Embryonic facial prominence (tissue), 1 donor: ENCODE measurements at regions not wholly inside any gene's neighbourhood (a gene's known extent, or its start where the extent isn't known, plus 50 kb on each side); places are given as distances from the start of the nearest gene placed in this dataset.

Experiments
- DNase-seq: peaks from one replicate; pipeline ENCODE4 v3.0.0-alpha.2; 2016; ENCODE audit errors: extremely low spot score

DNA sequence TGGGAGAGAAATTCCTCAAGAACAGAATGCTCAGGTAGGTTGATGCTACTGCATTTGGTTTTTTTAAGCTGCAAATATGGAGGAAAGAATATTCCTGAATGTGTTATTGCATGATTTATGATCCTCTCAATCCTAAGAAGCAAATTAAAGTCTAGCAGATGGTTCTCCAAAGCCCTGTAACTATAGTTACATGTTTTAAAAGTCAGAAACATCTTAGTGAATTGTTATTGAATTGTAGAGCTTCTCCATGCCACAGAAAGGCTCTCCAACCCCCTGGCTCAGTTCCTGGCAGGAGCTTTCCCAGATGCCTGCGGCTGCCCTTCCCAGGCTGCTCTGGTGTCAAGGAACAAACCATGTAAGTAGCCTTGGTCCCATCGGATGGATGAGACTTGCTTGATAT is 227.8 kb upstream of the GATB start:
- no peak for DNase-seq

DNA sequence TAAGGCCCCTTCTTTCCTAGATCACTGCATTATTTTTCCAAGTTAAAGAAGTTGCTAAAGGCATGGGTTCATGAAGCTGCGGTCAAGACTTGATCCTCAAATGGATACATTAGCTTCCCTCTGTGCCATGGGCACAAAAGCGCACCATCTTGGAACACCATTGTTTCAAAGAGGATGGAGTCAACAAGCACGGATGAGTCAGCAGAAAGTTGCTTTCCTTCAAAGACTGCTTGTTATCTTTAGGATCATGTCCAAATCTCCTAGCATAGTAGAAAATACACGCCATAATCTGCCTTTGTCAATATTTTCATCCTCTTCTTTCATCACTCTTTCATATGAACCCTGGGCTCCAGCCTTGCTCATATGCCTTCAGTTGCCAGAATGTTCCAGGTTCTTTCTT is 226.8 kb upstream of the GATB start:
- DNase-seq, result no peak

DNA sequence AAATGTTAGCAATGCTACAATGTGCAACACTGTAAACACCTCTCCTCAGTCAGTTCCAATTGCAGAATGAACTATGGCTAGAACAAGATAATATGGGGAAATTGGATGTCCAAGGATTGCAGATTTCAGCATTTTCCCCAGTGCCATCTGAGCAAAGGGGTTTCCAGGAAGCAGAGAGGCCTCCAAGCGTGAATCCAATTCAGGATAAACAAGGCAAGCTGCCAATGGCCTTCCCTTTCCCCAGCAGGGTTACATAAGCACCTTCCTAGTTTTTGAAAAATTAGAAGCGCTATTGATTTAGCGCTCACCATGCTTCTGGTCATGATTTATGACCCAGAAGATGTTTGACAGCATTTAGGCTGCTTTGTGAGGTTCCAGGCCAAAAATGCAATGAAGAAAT is 223.0 kb upstream of the GATB start:
- no peak for DNase-seq

DNA sequence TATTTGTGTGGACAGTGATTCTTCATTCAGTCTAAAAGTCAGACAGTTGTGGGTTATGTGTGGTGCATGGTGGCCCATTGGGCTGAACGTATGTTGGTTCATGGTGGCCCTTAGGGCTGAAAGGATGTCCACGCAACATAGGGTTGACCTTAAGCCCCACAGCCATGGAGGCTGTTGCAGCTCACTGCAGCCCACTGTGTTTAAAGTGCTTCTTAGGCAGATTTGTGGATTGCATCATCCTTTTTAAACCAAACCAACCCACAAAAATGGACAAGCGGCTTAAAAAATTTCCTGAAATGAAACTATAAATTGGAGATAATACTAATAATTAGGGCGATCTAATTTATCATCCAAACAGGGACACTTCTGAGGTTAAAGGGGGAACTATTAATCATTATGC is 219.0 kb upstream of the GATB start:
- DNase-seq, result no peak

DNA sequence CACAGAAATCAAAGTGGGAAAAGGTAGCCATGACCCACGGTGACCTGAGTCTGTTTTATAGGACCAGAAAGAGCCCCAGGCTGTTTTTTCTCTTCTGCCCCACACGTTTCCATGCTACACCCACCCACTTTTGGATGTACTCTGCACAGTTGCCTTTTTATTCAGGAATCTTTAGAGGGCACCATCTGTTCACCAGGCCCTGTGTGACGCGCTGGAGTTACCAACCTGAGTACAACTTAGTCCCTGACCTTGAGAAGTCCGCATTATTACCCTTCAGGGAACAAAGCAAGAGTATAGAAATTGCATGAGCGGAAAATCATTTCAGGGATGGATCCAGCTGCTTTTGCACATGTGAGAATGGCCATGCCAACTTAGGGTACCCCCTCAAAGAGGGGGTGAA is 207.8 kb upstream of the GATB start:
- DNase-seq, result no peak

DNA sequence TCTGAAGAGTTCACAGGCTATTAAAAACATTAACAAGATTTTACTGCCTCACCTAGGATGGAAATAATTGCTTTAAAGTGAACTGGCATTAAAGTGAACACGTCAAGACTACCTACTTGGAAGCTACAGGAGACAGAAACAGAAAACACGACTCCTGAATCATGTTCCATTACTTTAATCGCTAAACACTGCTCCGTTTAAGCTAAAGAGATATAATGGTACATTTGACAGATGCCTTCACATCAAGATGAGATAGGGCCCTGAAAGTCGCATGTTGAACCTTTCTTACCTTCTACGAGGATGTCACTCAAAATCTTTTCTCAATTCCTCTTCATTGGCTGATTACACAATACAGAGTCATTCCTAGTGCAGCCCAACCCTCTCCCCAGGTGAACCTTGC is 206.3 kb upstream of the GATB start:
- DNase-seq, result no peak

DNA sequence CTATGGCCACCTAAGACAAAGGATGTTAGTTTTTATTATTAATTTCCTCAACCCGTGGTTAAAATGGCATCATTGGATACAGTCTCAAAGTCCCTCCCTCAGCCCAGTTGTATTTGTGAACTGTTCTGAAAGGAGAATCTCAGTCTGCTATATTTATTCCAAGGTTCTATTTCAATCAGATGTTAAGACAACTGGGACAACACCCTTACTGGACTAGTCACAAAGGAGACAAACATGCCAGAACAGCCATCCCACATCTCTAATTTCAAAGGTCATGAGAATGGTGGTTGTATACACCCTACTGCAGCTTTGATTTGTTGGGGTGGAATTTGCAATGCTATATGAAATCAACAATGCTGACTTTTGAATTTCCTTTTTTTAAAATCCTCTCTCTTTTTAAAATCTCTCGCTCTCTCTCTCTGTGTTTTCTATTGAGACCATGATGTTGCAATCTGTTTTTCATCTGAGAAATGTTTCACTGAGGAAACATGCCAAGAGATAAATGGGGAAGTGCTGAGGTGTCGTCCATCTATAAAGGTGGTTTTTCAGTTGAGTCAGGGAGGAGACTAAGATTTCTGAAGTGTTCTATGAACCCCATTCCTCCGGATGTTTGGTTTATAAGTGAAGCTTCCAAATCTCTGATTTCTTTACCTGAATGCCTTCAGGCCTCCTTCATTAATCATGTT is 201.5 kb upstream of the GATB start:
- no peak for DNase-seq

DNA sequence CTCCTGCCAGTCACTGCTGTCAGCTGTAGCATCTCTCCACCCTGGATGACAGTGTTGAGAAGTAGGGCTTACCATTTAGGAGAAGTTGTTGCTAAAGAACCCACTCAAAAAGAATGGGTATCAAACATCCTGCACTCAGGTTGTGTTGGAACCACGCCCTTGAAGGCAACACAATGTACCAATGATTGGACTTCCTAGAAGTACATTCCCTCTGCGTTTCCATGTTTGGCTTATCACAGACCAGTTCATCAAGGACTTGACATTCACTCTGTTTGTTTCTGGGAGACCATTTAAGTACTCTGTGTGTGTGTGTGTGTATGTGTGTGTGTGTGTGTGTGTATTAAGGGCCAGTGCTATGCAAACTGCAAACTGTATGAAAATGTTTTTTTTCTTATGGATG is 200.6 kb upstream of the GATB start:
- DNase-seq, result no peak

DNA sequence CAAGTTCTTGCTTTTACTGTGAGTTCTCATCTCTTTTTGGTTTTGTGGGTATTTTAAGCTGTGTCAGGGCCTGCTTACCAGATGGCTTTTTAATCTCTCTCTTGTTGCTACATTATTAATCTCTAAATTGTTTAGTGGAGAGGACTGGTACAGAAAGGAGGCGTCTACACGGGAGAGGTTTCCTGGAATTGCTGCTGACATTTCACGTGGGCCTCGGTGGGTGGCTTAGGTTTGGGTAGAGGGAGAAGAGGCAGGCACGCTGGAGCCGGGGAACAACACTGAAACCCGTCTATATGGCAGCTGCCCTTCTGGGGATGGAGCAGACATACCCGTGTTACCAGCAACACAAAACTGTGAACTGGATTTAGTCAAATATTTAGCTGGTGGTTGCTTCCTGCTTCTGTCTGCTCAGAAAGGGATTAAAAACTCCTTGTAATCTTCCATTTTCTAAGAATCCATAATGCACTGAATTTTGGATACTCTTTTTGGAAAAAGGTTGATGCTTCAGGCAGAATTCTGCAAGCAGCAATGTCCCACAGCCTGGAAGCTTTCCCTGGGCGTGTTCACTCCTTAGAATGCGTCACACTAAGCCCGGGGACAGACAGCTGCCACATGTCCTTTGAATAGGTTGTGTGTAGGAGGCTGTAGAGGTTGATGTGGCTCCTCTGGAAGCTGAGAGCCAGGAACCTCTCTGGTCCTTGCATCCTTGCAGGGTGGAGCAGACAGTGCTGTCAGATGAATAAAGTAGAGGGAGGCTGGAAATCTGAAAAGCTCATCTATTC is 199.8 kb upstream of the GATB start:
- DNase-seq, result no peak

DNA sequence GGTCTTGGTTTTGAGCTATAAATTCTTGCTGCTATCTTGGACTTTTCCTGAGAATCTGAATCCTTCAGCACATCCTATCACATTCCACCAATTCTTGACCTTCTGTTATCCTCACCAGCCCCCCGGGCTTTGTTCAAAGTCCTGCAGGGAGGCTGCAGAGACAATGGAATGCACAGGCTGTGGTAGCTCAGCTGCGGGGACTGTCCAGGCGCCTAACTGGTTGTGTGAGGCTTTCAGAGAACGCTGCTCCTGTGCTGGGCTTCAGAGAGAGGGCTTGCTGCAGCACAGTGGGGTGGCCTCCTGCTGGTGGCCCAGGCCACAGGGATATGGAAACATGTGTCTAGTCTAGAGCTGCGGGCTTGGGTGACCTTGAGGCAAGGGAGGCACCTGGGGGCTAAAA is 196.3 kb upstream of the GATB start:
- no peak for DNase-seq

DNA sequence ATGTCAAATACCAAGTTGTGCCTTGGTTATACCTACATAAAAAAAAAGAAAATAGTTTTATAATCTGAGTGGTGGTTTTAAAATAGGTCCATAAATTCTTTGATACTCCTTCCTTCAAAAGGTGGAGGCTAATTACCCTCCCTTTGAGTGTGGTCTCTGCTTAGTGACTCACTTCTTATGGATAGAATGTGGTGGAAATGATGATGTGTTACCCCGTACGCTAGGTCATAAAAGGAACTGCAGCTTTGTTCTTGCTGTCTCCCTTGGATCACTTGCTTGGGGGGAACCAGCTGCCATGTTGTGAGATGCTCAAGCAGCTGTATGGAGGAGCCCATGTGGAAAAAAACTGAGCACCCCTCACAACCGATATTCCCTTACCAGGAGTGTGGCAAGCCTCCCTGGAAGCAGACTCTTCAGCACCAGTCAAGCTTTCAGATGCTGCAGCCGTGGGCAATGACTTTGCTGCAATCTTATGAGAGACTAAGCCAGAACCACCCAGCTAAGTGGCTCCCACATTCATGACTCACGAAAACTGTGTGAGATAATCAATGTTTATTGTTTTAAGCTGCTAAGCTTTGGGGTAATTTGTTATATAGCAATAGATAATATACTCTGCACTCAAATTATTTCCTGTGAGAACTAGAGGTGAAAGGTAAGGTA is 195.0 kb upstream of the GATB start:
- no peak for DNase-seq

DNA sequence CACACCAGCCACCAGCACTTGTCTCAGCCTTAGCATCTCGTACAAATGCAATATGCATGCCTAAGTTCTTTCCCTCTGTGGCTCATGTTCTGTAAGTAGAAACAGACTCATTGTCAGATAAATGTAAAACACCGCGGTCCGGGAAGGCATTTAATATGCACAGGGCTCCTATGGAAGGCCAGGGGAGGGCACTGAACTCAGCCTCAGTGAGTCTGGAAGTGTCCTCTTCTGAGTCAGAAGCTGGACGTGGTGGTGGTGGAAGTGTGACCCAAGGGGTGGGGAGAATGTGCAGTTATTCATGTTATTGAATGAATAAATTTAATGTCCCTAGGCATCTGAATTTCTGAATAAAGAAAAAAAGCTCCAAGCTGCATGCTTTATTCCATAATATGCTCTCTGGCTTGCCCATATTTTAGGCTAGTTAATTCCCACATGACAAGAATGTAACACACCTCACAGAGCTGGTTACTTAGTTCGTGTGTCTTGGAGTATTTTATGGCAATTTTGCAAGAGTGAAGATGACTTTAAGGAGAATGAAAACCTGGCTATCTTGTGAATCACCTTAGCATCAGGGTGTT is 193.1 kb upstream of the GATB start:
- DNase-seq, result no peak

DNA sequence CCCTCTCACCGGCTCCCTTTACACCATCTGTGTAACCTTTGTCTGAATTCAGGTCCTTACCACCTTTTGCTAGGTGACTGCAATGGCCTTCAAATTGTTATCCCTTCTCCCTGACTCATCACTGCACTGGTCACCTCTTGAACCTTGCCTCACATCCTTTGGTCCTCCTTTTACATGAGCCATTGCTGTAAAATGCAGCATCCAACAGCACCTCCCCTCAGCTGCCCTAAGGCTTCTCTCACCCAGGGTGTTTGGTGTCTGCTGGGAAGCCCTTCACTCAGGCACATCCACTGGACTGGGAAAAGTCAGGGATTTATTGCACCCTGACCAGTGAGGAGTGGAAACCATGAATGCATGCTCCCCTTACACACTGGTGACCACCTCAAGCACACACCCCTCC is 192.5 kb upstream of the GATB start:
- no peak for DNase-seq

DNA sequence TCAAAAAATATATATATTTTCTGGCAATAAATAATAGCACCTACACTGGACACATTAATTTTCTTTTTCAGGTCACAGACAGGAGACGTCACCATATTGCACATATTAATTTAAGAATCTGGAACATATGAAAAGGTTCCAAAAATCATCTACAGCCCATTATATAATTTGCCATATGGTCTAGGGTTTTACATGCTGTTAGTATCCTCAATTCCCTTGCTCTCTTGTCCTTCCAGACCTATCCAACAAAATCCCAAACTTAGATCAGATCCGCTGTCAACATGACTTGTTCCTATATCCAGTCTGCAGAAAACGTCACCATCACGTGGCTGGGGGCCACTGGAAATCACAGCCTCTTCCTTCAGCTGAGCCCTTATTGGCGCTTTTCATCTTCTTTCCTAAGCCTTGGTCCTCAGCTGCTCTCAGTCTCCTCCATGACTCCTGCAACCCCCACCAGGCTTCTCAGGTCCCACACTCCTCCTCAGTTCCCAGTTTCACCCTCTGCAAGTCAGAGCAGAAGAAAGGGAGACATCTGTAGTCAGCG is 192.0 kb upstream of the GATB start:
- no peak for DNase-seq

DNA sequence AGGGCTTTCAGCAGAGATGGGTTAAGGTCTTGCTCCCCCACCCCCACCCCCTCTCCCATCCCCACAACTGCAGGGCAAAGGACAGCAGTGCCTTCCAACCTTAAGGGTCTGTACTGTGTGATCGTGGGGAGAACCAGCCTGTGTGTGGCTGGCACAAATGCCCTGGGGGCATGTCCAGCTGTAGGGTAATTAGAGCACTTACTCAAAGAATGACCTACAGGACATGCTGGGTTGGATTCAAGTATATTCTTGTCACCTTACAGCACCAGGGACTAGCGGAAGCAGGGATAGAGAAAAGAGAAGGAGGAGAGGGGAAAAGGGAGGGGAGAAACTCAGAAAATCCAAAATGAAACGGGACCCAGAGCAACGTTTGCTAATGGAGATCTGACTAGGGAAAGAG is 191.3 kb upstream of the GATB start:
- DNase-seq, result no peak

DNA sequence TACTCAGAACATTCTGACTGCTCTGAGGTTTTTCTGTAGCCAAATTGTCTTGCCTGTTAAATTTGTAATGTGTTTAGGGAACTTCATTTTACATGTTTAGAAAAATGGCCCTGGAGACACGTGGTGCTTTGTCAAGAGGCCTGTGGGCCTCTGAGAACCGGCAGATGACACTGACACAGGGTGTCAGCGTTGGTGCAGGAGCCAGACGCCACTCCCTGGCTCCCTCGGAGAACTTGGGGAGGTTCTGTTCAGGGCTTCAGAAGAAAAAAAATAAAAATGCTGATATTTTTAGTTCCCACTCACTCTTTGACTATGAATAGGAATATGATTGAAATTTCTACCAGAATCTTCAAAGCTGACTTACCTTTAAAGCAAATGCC is 190.9 kb upstream of the GATB start:
- no peak for DNase-seq

DNA sequence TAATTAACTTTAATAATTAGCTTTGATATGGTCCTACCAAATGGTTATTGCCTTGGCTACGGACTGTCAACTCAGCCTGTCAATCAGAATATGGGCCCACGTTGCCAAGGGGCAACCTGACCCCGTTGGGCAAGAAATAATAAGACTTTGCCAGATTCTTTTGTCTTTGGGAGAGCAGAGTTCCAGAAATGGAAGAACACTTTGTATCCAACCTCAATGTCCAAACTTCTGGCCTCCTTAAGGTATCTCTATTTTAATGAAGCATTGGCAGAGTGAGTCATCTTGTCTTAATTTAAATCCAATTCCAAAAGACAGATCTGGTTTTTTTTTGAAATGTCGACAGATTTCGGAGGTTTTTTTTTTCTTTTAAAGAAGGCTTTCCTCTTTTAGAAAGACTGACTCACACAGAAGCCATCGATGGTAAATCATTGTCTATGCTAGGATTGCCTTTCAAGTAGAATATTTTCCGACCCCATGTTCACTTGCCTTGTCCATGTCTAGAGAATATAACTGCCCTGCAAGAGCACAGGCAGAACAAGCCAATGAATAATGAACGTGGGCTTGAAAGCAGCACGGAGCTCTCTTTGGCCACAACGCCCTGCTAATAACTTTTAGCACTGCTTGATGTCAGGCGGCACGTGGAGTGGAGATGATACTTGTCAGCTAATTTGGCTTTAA is 190.3 kb upstream of the GATB start:
- no peak for DNase-seq

DNA sequence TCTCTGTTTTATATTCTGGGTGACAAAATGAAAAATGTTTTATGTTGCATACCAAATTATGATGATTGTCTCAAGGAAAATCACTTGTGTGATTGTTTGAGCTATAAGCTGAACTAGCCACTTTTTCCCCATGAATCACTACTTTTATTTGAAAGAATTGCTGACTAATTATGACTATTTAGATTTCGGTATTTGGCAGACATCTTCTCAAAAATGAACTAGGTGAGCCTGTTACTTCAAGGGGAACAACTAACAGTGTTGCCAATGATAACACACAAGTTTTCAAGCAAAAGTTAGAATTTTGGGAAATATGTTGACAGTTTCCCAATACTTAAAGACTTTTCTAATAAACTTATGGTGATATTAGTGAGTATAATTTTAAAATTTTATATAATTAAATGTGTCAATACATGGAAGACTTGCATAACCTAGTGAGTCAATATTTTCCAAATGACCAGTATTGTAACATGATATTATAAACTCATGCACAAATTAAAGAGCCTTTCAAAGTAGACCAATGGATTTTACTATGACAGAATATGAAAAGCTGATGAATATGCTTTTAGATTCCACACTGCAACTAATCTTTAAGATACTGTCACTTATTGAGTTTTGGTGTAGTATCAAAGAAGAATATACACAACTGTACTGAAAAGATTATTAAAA is 187.7 kb upstream of the GATB start:
- no peak for DNase-seq

DNA sequence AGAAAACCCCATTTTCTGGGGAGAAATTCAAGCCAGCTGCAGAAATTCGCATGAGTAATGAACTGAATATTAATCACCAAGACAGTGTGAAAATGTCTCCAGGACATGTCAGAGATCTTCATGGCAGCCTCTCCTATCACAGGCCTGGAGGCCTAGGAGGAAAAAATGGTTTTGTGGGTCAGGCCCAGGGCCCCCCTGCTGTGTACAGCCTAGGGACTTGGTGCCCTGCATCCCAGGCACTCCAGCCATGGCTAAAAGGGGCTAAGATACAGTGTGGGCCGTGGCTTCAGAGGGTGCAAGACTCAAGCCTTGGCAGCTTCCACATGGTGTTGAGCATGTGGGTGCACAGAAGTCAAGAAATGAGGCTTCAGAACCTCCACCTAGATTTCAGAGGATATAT is 185.9 kb upstream of the GATB start:
- no peak for DNase-seq

DNA sequence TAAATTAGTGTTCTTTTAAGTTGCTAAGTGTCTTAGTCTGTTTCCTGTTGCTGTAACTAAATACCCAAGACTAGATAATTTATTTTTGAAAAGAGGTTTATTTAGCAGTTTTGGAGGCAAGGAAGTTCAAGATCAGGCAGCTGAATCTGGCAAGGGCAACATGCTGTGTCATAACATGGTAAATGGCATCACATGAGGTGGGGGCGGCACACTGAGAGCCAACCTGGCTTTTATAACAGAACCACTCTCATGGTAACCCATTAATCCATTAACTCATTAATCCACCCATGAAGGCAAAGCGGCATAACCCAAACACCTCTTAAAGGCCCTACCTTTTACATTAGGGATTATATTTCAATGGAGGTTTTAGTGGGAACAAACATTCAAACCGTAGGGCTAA is 182.2 kb upstream of the GATB start:
- no peak for DNase-seq

DNA sequence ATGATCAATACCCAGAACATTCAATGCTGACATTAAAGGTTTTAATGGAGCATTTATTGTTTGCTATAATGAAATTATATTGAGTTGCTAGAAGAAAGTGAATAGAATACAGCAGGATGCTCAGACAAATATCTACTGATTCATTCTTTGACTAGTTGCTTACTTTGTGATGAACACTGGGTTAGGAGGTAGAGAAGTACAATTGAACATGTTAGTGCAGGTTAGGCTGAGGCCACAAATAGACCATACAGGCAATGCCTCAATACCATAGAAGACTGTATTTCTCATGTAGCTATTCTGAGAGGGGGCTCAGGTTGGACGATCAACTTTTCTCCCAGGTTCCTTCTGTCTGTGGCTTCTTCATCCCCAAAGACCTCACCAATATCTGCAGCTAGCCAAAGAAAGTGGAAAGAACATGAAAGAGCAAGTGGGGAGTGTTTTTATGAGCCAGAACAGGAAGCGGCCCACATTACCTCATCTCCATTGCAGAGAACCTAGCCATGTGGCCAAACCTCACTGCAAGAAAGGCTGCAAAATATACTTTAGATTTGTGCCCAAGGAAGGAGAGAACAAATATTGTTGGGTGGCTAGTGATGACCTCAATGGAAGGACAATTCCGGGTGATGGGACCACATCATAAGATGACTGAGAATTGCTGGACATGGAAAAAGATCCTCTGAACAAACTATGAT is 180.3 kb upstream of the GATB start:
- DNase-seq, result no peak
